NCI-H2227 (cell line): ENCODE measurements at regions not wholly inside any gene's neighbourhood (a gene's known extent, or its start where the extent isn't known, plus 50 kb on each side); places are given as distances from the start of the nearest gene placed in this dataset.

Experiments used
- DNase-seq: peaks from one replicate; lab custom pipeline; 2025; ENCODE audit not compliant: unreplicated experiment; lab: John Stamatoyannopoulos, UW

- no peak for DNase-seq
These were observed 1541.9 kb downstream of the AACS start for GRCh38 chr12:126607157-126607556.

GRCh38 chr12:126607867-126608266 is 1542.6 kb downstream of the AACS start:
- DNase-seq, result no peak

- no peak for DNase-seq
These were observed 1543.5 kb downstream of the AACS start for GRCh38 chr12:126608607-126609175.

- no peak for DNase-seq
These were observed 1551.2 kb downstream of the AACS start for GRCh38 chr12:126616441-126616840.

GRCh38 chr12:126617312-126617711 is 1552.1 kb downstream of the AACS start:
- DNase-seq, result no peak

- no peak for DNase-seq
These were observed 1562.4 kb downstream of the AACS start for GRCh38 chr12:126627596-126627995.

GRCh38 chr12:126636821-126637220 is 1571.6 kb downstream of the AACS start:
- no peak for DNase-seq

- DNase-seq, result no peak
These were observed 1579.2 kb downstream of the AACS start for GRCh38 chr12:126644236-126645020.

GRCh38 chr12:126648074-126648473 is 1582.8 kb downstream of the AACS start:
- no peak for DNase-seq

- DNase-seq, result no peak
These were observed 1585.9 kb downstream of the AACS start for GRCh38 chr12:126651133-126651532.

- DNase-seq, result no peak
These were observed 1598.3 kb downstream of the AACS start for GRCh38 chr12:126663304-126664094.

- no peak for DNase-seq
These were observed 1599.6 kb upstream of the TMEM132C start for GRCh38 chr12:126667339-126667738.

- no peak for DNase-seq
These were observed 1598.4 kb upstream of the TMEM132C start for GRCh38 chr12:126668538-126668937.

- DNase-seq, result no peak
These were observed 1598.0 kb upstream of the TMEM132C start for GRCh38 chr12:126668961-126669360.

- no peak for DNase-seq
These were observed 1590.5 kb upstream of the TMEM132C start for GRCh38 chr12:126676434-126676833.

GRCh38 chr12:126681676-126682075 is 1585.3 kb upstream of the TMEM132C start:
- no peak for DNase-seq

- no peak for DNase-seq
These were observed 1582.3 kb upstream of the TMEM132C start for GRCh38 chr12:126684703-126685102.

GRCh38 chr12:126685636-126686035 is 1581.3 kb upstream of the TMEM132C start:
- DNase-seq, result no peak

GRCh38 chr12:126688556-126688955 is 1578.4 kb upstream of the TMEM132C start:
- no peak for DNase-seq

- no peak for DNase-seq
These were observed 1566.9 kb upstream of the TMEM132C start for GRCh38 chr12:126700096-126700495.

GRCh38 chr12:126704609-126705008 is 1562.4 kb upstream of the TMEM132C start:
- no peak for DNase-seq

- DNase-seq, result no peak
These were observed 1560.7 kb upstream of the TMEM132C start for GRCh38 chr12:126706300-126706699.
